SK-N-SH (cell line): ENCODE measurements at regions not wholly inside any gene's neighbourhood (a gene's known extent, or its start where the extent isn't known, plus 50 kb on each side); places are given as distances from the start of the nearest gene placed in this dataset.

ENCODE experiments used
- CTCF ChIA-PET: fragments of 300-600, 350-600 bp; formaldehyde crosslinking; extraction: SDS; loops from one replicate; lab custom pipeline; 2021; lab: Yijun Ruan, JAX
- POLR2A ChIA-PET: fragments of 350-600 bp; sonication (Branson Sonifier 250); formaldehyde crosslinking; extraction: SDS; loops from one replicate; lab custom pipeline; 2020; ENCODE audit warnings: antibody characterized with exemption, inconsistent platforms; lab: Yijun Ruan, JAX
- DNase-seq: peaks from one replicate; pipeline ENCODE4 v3.0.0; 2012
- H2AFZ ChIP-seq: fragments of 200-600 bp; sonication (generic); 2 replicates; pipeline ENCODE4 v1.8.1; 2016; ENCODE audit warnings: antibody characterized with exemption, mild to moderate bottlenecking, low read depth
- H3F3A ChIP-seq: fragments of 200-600 bp; sonication (generic); replicated peaks from 2 replicates; pipeline ENCODE3; 2016; ENCODE audit warnings: antibody characterized with exemption, mild to moderate bottlenecking; ENCODE audit not compliant: insufficient read depth
- H3K27ac ChIP-seq, 2 experiments: fragments of 200-500 bp in 1 of 2; fragments of 200-600 bp in 1 of 2; sonication (Bioruptor generic) in 1 of 2; sonication (generic), shearing (Covaris generic) in 1 of 2; 2 replicates each; pipeline versions ENCODE4 v1.5.1 to v1.6.1; 2014 to 2016; ENCODE audit warnings: low read depth in 2 of 2, inconsistent platforms in 1 of 2, low read length in 1 of 2, mild to moderate bottlenecking in 1 of 2, mixed read lengths in 1 of 2
- H3K27me3 ChIP-seq: fragments of 200-600 bp; sonication (generic), shearing (Covaris generic); 2 replicates; pipeline ENCODE4 v1.6.1; 2016; ENCODE audit warnings: mixed run types; ENCODE audit not compliant: insufficient read depth
- H3K36me3 ChIP-seq, 2 experiments: fragments of 200-500 bp in 1 of 2; fragments of 200-600 bp in 1 of 2; sonication (Bioruptor generic) in 1 of 2; sonication (generic) in 1 of 2; replicated peaks in 1 of 2; 2 replicates each; pipeline versions ENCODE3 to v1.5.1; 2014 to 2016; ENCODE audit warnings: low read length in 1 of 2, mild to moderate bottlenecking in 1 of 2; ENCODE audit not compliant: insufficient read depth in 2 of 2, control insufficient read depth in 1 of 2
- H3K4me1 ChIP-seq, 2 experiments: fragments of 200-500 bp in 1 of 2; fragments of 200-600 bp in 1 of 2; sonication (Bioruptor generic) in 1 of 2; sonication (generic), shearing (Covaris generic) in 1 of 2; 2 replicates each; pipeline versions ENCODE4 v1.5.1 to v1.6.1; 2014 to 2016; ENCODE audit warnings: low read depth in 1 of 2, low read length in 1 of 2, mixed run types in 1 of 2; ENCODE audit not compliant: insufficient read depth in 2 of 2, control insufficient read depth in 1 of 2
- H3K4me2 ChIP-seq: fragments of 200-600 bp; sonication (generic), shearing (Covaris generic); 2 replicates; pipeline ENCODE4 v1.6.1; 2017; ENCODE audit warnings: mixed run types
- H3K4me3 ChIP-seq, 2 experiments: fragments of 200-500 bp in 1 of 2; fragments of 200-600 bp in 1 of 2; sonication (Bioruptor generic) in 1 of 2; sonication (generic), shearing (Covaris generic) in 1 of 2; 2 replicates each; pipeline versions ENCODE4 v1.5.1 to v1.8.1; 2014 to 2016; ENCODE audit warnings: low read depth in 2 of 2, inconsistent platforms in 1 of 2, low read length in 1 of 2, mild to moderate bottlenecking in 1 of 2, mixed read lengths in 1 of 2, moderate library complexity in 1 of 2
- H3K79me2 ChIP-seq: fragments of 200-600 bp; sonication (generic); 2 replicates; pipeline ENCODE4 v1.8.1; 2017; ENCODE audit warnings: mild to moderate bottlenecking; ENCODE audit not compliant: insufficient read depth
- H3K9ac ChIP-seq: fragments of 200-600 bp; sonication (generic); 2 replicates; pipeline ENCODE4 v1.6.1; 2017; ENCODE audit warnings: mixed run types
- H3K9me2 ChIP-seq: fragments of 200-600 bp; sonication (generic); 2 replicates; pipeline ENCODE4 v1.6.1; 2017; ENCODE audit warnings: mixed run types
- H3K9me3 ChIP-seq: fragments of 200-600 bp; sonication (generic); 2 replicates; pipeline ENCODE4 v1.6.1; 2017; ENCODE audit warnings: mixed run types, mild to moderate bottlenecking, moderate library complexity
- H4K20me1 ChIP-seq: fragments of 200-600 bp; sonication (generic); 2 replicates; pipeline ENCODE4 v1.6.1; 2017; ENCODE audit warnings: mild to moderate bottlenecking, mixed run types; ENCODE audit not compliant: insufficient read depth
- ELF1 ChIP-seq: IDR thresholded peaks from 2 replicates; pipeline ENCODE4 v1.4.0; 2012
- FOXJ3 ChIP-seq: sonication (generic); formaldehyde crosslinking; IDR thresholded peaks from 2 replicates; pipeline ENCODE4 v1.5.1; 2020; ENCODE audit warnings: mild to moderate bottlenecking, missing genetic modification reagents
- MEF2A ChIP-seq: IDR thresholded peaks from 2 replicates; pipeline ENCODE4 v1.4.0; 2012; ENCODE audit warnings: low read depth, borderline replicate concordance
- MXI1 ChIP-seq: IDR thresholded peaks from 2 replicates; pipeline ENCODE4 v1.6.1; 2012; ENCODE audit warnings: mild to moderate bottlenecking, low read depth, low read length, improper control_type of control experiment
- NFIC ChIP-seq: IDR thresholded peaks from 2 replicates; pipeline ENCODE4 v1.4.0; 2012; ENCODE audit warnings: borderline replicate concordance
- PBX3 ChIP-seq: IDR thresholded peaks from 2 replicates; pipeline ENCODE4; 2012
- POLR2AphosphoS5 ChIP-seq: IDR thresholded peaks from 2 replicates; pipeline ENCODE4 v1.6.1; 2012; ENCODE audit warnings: low read depth, low read length
- SIN3A ChIP-seq: IDR thresholded peaks from 2 replicates; pipeline ENCODE4 v1.6.1; 2012; ENCODE audit warnings: low read depth, mild to moderate bottlenecking, low read length, moderate library complexity, borderline replicate concordance
- SMC3 ChIP-seq: IDR thresholded peaks from 2 replicates; pipeline ENCODE4 v1.6.1; 2012; ENCODE audit warnings: low read depth, low read length, improper control_type of control experiment
- TEAD4 ChIP-seq: IDR thresholded peaks from 2 replicates; pipeline ENCODE4 v1.4.0; 2012; ENCODE audit warnings: mild to moderate bottlenecking, borderline replicate concordance; ENCODE audit not compliant: insufficient read depth
- WGBS: methylation state at CpG from one replicate; pipeline ENCODE4 v1.1.6; 2017; ENCODE audit warnings: low lambda C conversion rate; 5-methylcytosine and 5-hydroxymethylcytosine counted together
- TF ChIP-seq, protein P1 (sequence below): fragments of 150-350 bp; IDR thresholded peaks from 2 replicates; pipeline ENCODE4 v1.6.1; 2016; ENCODE audit warnings: mild to moderate bottlenecking, low read depth, low read length
- TF ChIP-seq, protein P2 (sequence below): IDR thresholded peaks from 2 replicates; pipeline ENCODE4 v1.4.0; 2012; ENCODE audit warnings: low read depth

DNA sequence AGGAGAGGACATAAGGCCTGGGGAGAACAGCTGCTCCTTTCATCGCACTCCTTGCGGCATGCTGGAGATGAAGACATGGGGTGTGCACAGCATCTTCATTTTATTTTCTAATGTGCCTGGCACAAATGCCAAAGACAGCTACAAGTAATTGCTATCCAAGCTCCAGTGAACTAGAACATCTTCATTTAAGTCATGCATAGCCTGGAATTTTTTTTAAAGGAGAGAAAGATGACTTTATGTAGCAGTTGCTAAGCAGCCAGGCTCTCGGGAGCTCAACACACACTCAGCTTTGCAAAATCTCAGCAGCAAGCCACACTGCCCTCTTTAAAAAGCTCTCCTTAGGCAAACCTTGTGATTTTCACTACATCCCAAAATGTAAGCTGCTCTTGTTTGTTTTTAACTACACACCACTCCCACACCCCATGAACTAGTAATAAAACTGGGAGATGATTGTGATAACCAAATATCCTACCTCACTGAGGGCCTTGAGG lies 164.5 kb upstream of the POU2AF2 start (continued):
- TF ChIP-seq SIN3A = no peak

- CTCF ChIA-PET = interaction anchor here (0.6 kb wide), 1 partner anchor 797 kb away, joined by 3 read pairs; no protein-coding TSS in a partner anchor
- DNase-seq = no peak
- 47% methylated on average over 3 of the region's 3 CpGs for WGBS
These were observed 167.8 kb upstream of the POU2AF2 start for GRCh38 chr11:111077530-111078322.

GRCh38 chr11:111069066-111069465 lies 176.5 kb upstream of the POU2AF2 start:
- Histone ChIP-seq H3K9ac (no peak overlapping the region), H3K36me3 (no peaks in the 10 kb centered on the region), H3K9me2 (no peaks in the 10 kb centered on the region), H3K4me2 (no peak overlapping the region), H3K4me1 (no peaks in the 10 kb centered on the region), H4K20me1 (no peaks in the 10 kb centered on the region), H3F3A (no peaks in the 10 kb centered on the region), H3K9me3 (0 out of 2 replicates have a peak, but pooled peaks cover 12% of the 10 kb centered on the region), H3K79me2 (no peaks in the 10 kb centered on the region), H2AFZ (no peak overlapping the region), H3K27ac (no peak overlapping the region), H3K4me3 (no peak overlapping the region), H3K27me3 (no peaks in the 10 kb centered on the region)
- POLR2A ChIA-PET = no interaction called here
- CTCF ChIA-PET = no interaction called here
- no peak for DNase-seq
- 85% methylated on average over 1 of the region's 1 CpG for WGBS
- TF ChIP-seq POLR2AphosphoS5 = no peak
- TF ChIP-seq, protein P1, sequence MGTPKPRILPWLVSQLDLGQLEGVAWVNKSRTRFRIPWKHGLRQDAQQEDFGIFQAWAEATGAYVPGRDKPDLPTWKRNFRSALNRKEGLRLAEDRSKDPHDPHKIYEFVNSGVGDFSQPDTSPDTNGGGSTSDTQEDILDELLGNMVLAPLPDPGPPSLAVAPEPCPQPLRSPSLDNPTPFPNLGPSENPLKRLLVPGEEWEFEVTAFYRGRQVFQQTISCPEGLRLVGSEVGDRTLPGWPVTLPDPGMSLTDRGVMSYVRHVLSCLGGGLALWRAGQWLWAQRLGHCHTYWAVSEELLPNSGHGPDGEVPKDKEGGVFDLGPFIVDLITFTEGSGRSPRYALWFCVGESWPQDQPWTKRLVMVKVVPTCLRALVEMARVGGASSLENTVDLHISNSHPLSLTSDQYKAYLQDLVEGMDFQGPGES = no peak
- no peak for TF ChIP-seq MXI1
- no peak for TF ChIP-seq TEAD4
- TF ChIP-seq MEF2A = no peak
- TF ChIP-seq, protein P2, sequence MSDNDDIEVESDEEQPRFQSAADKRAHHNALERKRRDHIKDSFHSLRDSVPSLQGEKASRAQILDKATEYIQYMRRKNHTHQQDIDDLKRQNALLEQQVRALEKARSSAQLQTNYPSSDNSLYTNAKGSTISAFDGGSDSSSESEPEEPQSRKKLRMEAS = no peak
- no peak for TF ChIP-seq NFIC
- no peak for TF ChIP-seq PBX3
- TF ChIP-seq SMC3 = no peak
- TF ChIP-seq FOXJ3 (CRISPR knock-in tag) = no peak

More at GRCh38 chr11:111077530-111078322, 167.8 kb upstream of the POU2AF2 start:
- Histone ChIP-seq H3K79me2 (no peaks in the 10 kb centered on the region), H3K4me1 (peaks cover 0 to 9% of the 10 kb centered on the region in 2 experiments; a peak in 3 of 4 replicates), H3K4me3 (no peak overlapping the region), H3K4me2 (no peak overlapping the region), H3K9me3 (no peaks in the 10 kb centered on the region), H3K9ac (no peak overlapping the region), H3K27me3 (no peaks in the 10 kb centered on the region), H4K20me1 (no peaks in the 10 kb centered on the region), H3K27ac (no peak overlapping the region), H3K9me2 (no peaks in the 10 kb centered on the region), H2AFZ (no peak overlapping the region)
- POLR2A ChIA-PET = no interaction called here
- TF ChIP-seq FOXJ3 (CRISPR knock-in tag) (no peak), ELF1 (no peak)
- TF ChIP-seq, all 33 proteins: peak for 0
- H3F3A ChIP-seq = no peaks in the 10 kb centered on the region
- H3K36me3 ChIP-seq = no peaks in the 10 kb centered on the region
